Mucosa of gallbladder (tissue), 1 donor: ENCODE measurements at regions not wholly inside any gene's neighbourhood (a gene's known extent, or its start where the extent isn't known, plus 50 kb on each side); places are given as distances from the start of the nearest gene placed in this dataset.

Source experiments
- DNase-seq: peaks from one replicate; pipeline ENCODE4 v3.0.0-alpha.2; 2020; ENCODE audit warnings: low spot score
- donor health status: DM: no; HTN: no; CAD: no.

DNA sequence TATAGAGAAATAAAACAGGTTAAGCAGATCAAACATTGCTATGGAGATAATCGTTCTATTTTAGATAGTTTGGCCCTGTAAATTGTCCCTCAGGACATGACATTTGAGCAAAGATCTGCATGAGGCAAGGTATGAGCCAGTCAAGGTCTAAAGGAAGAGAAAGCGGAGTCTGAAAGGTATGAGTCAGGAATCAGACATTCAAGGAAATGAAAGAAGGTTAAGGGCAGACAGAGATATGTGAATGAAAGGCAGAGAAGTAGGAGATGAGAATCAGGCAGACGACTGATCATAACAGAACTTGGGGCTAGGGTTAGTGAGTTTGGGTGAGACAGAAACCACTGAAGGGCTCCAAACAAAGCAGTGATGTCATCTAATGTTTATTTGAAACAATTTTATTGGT is 775.8 kb downstream of the MAFB start:
- no peak for DNase-seq

DNA sequence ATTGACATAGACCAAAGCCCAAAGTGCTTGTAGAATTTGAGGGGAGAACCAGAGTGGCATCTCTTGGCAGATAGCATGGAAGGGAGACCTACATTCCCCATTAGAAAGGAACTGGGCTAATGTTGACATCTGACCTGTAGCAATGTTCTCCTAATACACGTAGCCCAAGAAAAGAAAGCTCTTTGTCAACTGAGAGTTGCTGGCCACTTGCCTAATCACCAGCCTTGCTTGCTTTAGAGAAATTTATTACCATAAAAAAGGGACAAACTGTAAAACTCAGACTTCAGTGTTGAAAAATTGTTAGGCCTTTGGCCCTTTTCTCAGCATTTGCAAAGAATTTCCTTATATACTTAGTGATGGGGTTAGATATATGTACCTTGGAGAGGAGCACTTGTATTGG is 777.5 kb downstream of the MAFB start:
- no peak for DNase-seq

DNA sequence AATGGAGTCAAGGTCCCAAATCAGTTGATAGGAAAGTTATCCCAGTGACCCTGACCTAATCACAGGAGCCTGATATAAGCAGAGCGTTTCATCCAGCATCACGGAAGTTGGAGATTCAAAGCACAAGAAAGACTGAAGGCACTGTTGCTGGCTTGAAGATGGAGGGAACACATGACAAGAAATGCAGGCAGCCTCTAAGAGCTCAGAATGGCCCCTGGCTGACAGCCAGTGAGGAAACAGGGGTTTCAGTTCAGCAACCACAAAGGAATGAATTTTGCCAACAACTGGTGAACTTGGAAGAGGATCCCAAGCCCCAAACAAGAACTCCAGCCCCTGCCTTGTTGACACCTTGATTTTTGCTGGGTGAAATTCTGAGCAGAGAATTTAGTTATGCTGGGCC is 778.5 kb downstream of the MAFB start:
- DNase-seq = peak; percentile 18

DNA sequence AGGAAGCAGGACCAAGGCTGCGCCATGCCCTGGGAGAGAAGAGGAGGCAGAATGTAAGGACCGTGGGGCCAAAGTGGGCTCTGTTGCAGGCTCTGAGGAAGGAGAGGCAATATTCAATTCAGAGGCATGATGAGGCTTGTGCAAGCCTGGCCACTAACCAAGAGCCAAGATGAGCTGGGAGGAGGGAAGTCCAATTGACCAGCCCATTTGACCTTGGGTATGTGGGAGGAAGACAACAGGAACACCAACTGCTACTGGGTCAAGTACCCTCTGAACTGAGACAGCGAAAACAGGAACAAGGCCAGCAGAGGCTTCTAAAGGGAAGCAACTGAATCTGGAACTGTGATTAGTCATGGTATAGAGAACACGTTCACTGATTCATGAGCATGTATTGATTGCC is 779.6 kb downstream of the MAFB start:
- peak; percentile 23 for DNase-seq

DNA sequence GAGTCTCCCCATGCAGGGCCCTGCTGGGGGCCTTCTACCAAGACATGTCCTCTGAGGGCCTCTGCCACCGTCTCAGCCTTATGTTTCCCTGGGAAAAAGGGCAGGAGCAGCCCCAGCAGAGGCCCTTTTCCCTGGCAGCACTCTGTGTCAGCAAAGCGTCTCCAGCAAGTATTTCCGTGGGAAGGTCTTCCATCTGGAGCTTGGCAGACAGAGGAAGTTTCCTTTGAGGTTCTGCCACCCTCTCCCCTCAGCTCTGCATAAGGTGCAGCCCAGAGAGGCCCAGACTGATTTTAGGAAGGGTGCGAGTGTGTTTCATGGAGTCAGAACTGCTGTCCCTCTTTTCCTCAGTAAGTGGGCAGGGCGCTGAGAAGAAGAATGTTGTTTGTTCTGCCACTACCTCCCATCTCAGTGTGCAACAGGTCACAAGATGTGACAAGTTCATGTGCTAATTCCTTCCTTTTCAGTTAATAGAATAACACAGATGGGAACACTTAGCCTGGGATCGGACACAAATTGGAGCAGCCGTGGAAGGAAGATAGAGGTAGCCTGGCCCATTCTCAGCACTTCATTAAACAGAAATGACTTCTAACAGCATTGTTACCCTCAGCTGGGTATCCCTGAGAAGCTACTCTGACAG is 784.4 kb downstream of the MAFB start:
- no peak for DNase-seq

DNA sequence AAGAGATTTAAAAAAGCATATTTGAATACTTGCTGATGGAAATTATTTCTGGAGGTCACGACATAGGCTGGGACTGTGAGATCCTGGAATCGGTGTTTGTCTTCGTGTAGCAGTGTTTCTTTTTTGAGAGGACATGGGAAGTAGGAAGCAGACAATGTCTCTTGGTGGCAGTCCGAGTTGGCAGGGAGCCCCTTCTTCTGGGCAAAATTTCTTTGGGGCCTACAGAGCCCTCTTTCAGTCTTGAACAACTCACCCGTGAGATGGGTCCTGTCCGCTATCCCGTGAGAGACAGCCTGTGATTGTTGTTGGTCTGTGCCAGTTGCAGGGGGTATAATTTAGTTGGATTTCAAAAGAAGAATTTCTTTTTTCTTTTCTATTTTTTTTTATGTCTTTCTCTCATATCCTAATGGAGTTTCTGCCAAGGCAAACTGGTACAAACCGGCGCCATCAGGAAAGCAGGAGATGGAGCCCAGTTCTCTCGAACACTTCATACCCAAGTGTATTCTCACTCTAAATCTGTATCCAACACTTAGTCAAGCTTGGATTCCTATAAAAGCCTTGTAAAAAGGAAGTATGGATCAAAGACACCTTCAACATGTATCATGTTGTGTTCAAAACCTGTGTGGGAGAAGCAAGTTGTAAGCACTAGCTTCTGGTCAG is 785.1 kb downstream of the MAFB start:
- no peak for DNase-seq

DNA sequence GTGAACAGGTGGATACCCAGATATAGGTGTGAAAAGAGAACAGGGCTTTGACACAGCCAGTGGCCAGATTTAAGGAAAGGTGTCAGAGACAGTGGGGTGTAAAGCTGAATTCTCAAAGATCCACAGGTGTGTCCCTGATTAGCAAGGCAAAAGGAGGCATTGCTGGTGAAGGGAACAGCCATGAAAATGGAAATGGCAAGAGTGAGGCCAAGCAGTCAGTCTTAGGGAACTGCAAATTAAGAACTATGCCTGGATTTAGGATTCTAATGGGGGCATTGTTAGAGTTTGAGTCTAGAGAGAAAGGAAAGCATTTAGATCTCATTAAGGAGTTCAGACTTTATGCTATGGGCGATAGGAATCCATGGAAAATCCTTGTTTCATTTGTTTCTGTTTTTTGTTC is 789.2 kb downstream of the MAFB start:
- DNase-seq = no peak

DNA sequence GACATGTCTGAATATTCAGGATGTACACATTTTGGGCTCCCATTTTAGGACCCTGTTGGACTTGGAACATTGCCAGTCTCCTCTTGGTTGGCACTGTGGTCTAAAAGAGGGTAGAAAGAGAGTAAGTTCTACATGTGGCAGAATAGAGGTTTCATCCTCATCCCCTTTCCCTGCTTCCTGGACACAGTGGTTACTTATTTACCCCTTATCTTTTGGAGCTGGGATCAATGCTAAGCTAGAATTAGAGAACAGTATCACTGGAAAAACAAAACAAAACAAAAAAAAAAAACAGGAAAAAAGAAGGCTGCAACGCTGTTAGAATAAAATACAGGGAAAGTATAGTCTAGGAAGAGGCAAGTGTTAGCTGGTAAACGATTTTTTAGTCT is 790.6 kb downstream of the MAFB start:
- DNase-seq = no peak

DNA sequence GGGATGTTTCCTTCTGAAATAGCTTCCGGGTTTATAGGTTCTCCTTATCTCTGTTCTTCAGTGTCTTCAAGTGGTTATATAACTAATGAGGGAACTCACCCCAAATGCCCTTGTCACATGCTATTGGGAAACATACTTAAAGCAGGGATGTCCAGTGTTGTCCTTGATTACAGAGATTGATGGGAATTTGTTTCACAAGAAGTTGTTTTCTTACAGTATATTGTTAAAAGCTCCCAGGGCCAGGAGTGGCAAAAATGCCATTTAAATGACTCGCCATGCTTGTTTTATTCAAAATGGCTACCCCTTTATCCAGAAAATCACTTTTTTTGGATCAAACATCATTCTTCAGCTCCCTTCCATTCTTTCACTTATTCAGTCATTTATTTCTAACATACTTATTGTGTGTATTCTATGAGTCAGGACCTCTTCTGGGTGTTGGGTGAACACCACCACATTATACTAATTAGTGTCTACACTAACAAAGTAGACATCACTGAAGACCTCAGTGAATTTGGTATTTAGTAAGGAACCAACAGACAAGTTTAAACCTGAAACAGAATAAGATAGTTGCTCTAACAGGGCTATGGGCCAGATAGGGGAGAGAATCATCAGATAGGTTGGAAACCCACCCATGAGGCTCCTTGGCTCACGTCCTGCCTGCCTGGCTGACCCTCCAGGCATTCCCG is 791.1 kb downstream of the MAFB start:
- DNase-seq = no peak

DNA sequence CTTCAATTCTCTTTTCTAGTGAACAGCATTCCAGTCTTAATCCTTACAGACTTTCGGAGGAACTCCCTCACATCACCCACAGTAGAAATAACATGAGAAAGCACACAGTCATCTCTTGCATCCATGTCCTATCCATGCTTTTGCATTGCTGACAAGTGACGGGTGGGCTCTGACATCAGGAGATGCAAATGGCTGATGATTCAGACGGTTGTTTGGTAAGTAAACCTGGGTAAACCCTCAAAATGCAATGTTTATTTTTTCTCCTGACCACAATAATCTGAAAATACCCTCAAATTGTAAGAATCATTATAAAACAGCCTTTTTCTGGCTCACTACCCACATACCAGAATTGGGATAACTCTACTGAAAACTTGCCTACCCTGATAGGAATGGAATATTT is 792.0 kb downstream of the MAFB start:
- DNase-seq = no peak

DNA sequence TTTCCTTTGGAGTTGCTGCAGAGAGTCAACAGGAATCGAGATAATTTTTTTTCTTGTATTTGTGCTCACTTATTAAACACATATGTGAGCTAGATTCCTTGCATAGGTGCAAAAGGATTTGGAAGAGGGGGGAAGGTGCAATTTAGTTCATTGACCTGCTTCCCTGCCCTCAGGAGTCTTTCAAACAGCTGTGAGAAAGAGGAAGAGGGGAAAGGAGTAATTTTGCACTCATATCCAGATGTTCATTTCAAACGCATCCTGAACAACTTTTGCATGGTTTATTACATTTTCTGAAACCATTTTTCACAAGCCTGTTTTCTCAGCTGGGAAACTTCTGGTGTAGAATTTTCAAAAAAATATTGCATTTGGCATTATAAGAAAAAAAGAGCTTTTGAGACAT is 795.0 kb downstream of the MAFB start:
- no peak for DNase-seq

DNA sequence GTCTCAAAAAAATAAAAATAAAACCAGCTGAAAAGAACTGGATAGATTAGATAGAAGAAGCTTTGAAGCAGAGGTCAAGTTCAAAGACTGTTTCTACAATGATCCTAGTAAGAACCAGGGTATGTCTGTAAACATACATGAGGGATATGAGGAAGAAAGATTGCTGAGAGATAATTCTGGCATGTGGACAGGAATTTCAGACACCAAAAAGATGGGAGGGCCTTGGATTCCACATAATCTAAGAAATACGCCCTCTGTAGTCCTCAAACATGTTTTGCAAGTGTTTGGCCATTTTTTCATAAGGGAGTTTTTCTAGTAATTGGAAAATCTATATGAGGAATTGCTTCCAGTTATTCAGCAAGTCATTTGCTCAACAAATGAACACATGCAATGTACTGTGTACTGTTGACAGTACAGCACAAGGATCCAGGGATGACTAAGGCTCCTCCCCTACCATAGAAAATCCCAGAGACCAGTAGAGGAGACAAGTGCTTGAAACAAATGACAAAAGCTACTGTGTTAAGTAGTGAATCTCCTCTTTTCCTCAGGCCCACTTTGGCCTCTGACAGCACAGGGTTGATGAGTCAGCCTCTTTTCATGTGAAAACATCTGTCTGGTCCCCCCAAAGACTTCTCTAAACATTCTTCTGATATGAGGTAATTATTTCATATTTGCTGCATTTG is 795.9 kb downstream of the MAFB start:
- no peak for DNase-seq

DNA sequence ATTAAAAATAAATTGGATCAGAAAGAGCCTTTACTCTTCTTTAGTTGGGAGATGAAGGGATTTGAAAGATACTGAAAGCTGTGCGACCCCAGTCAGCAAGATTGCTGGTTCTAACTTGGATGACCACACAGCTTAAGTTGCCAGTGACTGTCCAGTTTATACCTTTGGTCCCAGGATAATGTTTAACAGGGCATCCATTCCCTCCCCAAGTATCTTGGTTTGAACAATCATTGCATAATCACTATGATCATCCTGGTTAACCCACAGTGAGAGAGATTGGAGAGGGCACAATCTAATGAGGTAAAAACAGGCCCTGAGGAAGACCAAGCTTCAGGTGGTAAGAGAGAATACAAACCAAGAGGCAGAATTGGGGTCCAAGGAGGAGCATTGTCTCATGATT is 798.3 kb downstream of the MAFB start:
- no peak for DNase-seq

DNA sequence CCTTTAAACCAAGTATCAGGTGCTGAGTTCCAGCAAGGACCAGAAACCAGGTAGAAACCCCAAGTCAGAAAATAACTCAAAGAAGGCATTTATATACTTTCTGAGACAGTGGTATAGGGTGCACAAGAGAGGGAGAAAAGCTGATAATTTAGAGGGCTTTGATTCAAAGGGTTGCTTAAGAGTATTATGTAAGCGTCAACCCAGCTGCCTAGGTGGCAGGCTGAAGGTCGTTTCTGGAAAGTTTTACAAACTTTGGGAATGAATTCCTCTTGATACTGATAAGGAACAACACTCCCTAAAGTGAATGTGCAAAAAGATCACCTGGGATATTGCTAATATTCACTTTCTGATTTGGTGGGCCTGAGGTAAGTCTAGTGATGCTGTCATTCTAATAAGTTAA is 800.7 kb downstream of the MAFB start:
- DNase-seq = no peak

DNA sequence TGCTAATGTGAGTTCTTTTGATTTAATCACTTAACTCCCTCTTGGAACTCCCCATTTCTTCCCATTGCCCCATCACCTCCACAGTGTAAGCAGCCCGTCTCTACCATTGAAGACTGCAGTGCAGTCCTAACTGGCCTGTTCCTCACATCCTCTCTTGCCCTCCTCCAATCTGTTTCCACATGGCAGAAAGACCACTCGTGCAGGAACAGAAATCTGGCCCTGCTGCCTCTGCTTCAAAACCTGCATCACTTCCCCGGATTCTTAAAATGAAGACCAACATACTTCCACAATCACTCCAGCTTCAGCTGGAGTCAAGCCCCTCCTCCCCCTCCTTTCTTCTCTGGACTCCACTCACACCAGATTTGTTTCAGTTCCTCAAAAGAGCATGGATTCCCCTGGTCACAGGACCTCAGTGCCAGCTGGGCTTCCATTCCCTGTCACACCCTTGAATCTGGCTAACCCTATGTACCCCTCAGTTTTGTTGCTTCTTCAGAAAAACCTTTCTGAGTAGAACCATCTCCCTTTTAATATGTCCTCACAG is 802.3 kb downstream of the MAFB start:
- DNase-seq = peak; percentile 18

DNA sequence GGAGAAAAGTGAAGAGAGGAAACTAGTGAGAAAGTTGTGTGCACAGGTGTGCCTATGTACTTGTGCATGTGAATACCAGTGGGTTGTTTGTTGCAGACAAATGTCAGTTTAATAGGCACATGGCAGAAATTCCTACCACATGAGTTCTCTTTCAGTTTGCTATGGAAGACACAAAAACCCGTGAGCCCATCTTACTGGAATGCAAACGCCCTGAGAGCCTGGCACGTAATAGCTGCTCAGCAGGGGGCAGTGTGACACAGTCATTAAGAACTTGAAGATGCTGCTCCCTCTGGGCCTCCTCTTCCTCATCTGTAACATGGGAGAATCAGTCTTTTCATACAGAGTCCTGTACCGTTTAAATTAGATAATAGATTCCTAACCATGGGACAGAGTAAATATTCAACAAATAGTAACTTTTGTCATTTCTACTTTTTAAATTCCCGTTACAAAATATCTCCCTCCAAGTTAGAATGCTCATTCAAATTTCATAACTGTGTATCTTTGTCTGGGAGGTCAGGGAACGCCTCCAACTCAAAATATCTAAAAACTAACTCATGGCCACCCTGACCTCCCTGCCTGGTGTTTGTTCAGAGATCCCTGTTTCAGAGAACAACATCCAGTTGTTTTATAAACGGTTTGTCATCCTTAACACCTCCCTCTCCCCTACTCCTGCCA is 802.9 kb downstream of the MAFB start:
- DNase-seq = peak; percentile 68

DNA sequence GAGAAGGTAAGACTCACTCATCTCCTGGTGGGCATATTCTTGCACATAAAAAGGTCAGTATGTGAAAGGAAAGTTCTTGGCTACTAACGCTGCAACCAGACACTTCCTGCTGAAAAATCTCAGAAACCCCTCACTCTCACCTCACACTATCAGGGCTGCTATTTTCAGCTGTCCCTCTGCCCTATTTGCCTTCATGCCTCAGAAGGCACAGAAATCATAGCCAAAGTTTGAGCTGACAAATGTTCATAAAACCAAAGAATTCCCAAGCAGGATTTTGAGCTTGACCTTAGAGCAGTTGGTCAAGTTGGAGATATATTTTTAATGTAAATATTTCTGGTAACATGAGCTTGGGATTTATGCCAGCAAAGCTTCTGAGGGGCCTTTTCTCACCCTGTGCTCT is 806.2 kb downstream of the MAFB start:
- no peak for DNase-seq

DNA sequence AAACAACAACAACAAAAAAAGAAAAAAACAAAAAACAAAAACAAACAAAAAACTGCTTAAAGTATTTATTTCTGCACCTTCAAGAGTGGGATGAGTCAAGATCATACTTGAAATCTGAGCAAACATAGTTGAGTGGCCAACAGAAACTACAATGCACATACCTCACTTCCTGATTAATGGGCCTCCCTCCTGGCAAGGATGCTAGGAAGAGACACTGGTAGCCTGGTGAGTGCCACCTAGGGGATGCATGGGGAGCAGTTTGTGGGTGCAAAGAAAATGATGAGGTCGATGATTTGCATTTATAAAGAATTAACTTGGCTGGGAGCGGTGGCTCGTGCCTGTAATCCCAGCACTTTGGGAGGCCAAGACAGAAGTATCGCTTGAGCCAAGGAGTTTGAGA is 808.1 kb downstream of the MAFB start:
- DNase-seq = no peak

DNA sequence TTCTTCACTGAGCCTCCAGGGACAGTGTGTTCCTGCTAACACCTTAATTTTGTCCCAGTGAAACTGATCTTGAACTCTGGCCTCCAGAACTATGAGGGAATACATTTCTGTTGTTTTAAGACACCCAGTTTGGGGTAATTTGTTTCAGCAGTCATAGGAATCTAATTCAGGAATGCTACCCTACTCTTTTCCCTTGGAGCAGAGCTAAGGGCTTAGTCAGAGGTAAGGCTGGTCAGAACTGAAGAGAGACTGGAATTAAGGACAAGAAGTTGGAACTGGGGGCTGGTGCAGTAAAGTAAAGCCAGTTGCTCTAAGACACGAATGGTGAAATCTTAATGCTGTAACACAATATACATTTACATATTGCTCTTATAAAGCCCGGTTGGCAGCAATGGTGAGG is 809.7 kb downstream of the MAFB start:
- DNase-seq = no peak

DNA sequence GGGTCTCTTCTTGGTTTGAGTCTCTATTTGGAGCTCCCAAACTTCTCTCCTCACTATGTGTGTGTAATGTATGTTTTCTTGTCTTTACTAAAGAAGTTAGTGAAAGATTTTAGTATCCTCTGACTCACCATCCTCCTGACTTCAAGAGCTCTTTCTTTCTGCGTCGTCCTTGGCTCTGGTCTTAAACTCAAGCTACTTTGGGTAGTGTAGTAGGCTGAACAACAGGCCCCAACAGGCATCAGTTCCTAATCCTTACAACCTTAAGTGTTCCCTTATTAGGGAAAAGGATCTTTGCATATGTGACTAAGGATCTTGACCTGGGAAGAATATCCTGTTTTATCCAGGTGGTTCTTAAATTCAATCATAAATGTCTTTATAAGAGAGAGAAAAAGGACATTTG is 810.2 kb downstream of the MAFB start:
- DNase-seq = no peak

DNA sequence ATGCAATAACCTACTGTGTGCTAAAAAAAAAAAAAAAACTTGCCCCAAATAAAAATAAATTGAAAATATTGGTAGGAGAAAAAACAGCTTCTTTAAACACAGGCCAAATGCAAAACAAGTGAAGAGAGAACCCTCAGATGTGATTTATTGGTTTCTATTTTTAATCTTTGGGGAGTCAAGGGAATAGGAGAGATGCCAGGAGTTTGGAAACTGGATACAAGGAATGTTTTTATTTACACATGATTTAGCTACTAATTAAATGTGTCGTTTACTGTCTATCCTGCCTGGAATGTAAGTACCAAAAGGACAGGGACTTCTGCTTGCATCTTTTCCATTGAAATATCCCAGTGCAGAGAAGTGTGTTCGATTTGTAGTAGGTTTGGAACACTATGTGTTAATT is 810.7 kb downstream of the MAFB start:
- no peak for DNase-seq

DNA sequence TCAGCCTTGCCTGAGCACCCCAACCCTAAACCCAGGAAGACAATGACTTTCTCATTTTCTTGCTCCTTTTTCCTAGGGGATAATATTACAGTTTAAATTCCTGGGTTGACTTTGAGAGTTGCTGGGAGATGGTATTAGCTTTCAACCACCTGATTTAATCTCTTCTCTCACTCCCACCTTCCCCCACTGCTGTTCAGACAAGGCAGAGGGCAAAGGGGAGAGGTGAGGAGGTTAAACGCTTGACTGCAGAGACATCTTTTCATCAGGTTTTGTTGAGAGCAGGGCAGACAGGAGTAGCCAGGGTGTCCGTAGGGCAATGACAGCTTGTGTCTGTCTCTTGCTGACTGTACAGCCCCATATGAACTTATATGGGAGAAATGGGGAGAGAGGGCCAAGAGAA is 811.2 kb downstream of the MAFB start:
- no peak for DNase-seq
